Retina (tissue), 1 donor: ENCODE measurements at regions not wholly inside any gene's neighbourhood (a gene's known extent, or its start where the extent isn't known, plus 50 kb on each side); places are given as distances from the start of the nearest gene placed in this dataset.
A peak's percentile ranks its signal among the peaks of the same experiment; 100 is the strongest.
"Not testable (repeated sequence)": the region's sequence is repeated elsewhere in the genome, so short reads cannot be mapped to it uniquely, and the experiment has no call there.

Experiments used
- DNase-seq: peaks from one replicate; pipeline ENCODE4 v3.0.0-alpha.2; 2016

GRCh38 chr16:52976539-52977167 lies 76.0 kb downstream of the CHD9NB start:
- no peak for DNase-seq

GRCh38 chr16:52967744-52968143 lies 85.0 kb downstream of the CHD9NB start:
- no peak for DNase-seq

- DNase-seq: no peak
Measured at GRCh38 chr16:52964290-52964689, 88.4 kb downstream of the CHD9NB start.

- DNase-seq: peak; percentile 16
Measured at GRCh38 chr16:52963855-52964242, 88.8 kb downstream of the CHD9NB start.

- no peak for DNase-seq
Measured at GRCh38 chr16:52963212-52963854, 89.4 kb downstream of the CHD9NB start.

- DNase-seq: no peak
Measured at GRCh38 chr16:52958951-52959350, 93.7 kb downstream of the CHD9NB start.

- no peak for DNase-seq
Measured at GRCh38 chr16:52957199-52957598, 95.5 kb downstream of the CHD9NB start.

GRCh38 chr16:52956044-52956443 lies 96.7 kb downstream of the CHD9NB start:
- no peak for DNase-seq

- DNase-seq: no peak
Measured at GRCh38 chr16:52953215-52953614, 99.5 kb downstream of the CHD9NB start.

GRCh38 chr16:52948946-52949345 lies 103.8 kb downstream of the CHD9NB start:
- no peak for DNase-seq

- DNase-seq: no peak
Measured at GRCh38 chr16:52932321-52932720, 120.4 kb downstream of the CHD9NB start.

- DNase-seq: peak; percentile 45
Measured at GRCh38 chr16:52929478-52930400, 123.0 kb downstream of the CHD9NB start.

GRCh38 chr16:52928955-52929354 lies 123.7 kb downstream of the CHD9NB start:
- no peak for DNase-seq

- no peak for DNase-seq
Measured at GRCh38 chr16:52925143-52925542, 127.6 kb downstream of the CHD9NB start.

- DNase-seq: no peak
Measured at GRCh38 chr16:52924162-52924561, 128.5 kb downstream of the CHD9NB start.

- no peak for DNase-seq
Measured at GRCh38 chr16:52921104-52921503, 131.6 kb downstream of the CHD9NB start.

- DNase-seq: no peak
Measured at GRCh38 chr16:52920331-52920730, 132.4 kb downstream of the CHD9NB start.

GRCh38 chr16:52914428-52914827 lies 138.3 kb downstream of the CHD9NB start:
- no peak for DNase-seq

- DNase-seq: peak; percentile 81
Measured at GRCh38 chr16:52912565-52913173, 140.0 kb downstream of the CHD9NB start.

- DNase-seq: not testable (repeated sequence)
Measured at GRCh38 chr16:52908057-52908456, 144.6 kb downstream of the CHD9NB start.

- DNase-seq: peak; percentile 44
Measured at GRCh38 chr16:52906281-52906680, 146.4 kb downstream of the CHD9NB start.

- no peak for DNase-seq
Measured at GRCh38 chr16:52896478-52897164, 156.1 kb downstream of the CHD9NB start.

GRCh38 chr16:52874042-52874441 lies 178.7 kb downstream of the CHD9NB start:
- DNase-seq: no peak
